Lower leg skin (tissue), 4 donors: ENCODE measurements at regions not wholly inside any gene's neighbourhood (a gene's known extent, or its start where the extent isn't known, plus 50 kb on each side); places are given as distances from the start of the nearest gene placed in this dataset.
A peak's percentile ranks its signal among the peaks of the same experiment; 100 is the strongest.

Source experiments
- DNase-seq, 2 donors: peaks; one replicate each; pipeline ENCODE4 v3.0.0-alpha.2; 2019; ENCODE audit warnings: low spot score in 2 of 2
- H3K4me3 ChIP-seq: fragments of 200-600 bp; sonication (generic); 2 replicates; pipeline ENCODE4 v1.5.1; 2017; ENCODE audit warnings: mild to moderate bottlenecking, low read depth; ENCODE audit not compliant: poor library complexity, severe bottlenecking
- POLR2A ChIP-seq, 2 donors: fragments of 450-650 bp; IDR thresholded peaks; one replicate each; pipeline ENCODE4 v1.6.1; 2016 to 2017; ENCODE audit warnings: antibody characterized with exemption in 2 of 2, mild to moderate bottlenecking in 1 of 2, moderate library complexity in 1 of 2
- WGBS, 2 donors: methylation state at CpG; one replicate each; pipeline ENCODE4 v1.1.5; 2018; 5-methylcytosine and 5-hydroxymethylcytosine counted together
- intact Hi-C: fragments of 100-400 bp; cut with DNase I; formaldehyde crosslinking; loops from one replicate; pipeline ENCODE4 v1.15.0; 2023; ENCODE audit warnings: low total_unique reads
- TF ChIP-seq, protein P1 (sequence below), 3 donors: fragments of 450-650 bp; IDR thresholded peaks; one replicate each; pipeline ENCODE4 v1.5.1; 2016; ENCODE audit warnings: antibody characterized with exemption in 3 of 3, mild to moderate bottlenecking in 3 of 3, moderate library complexity in 2 of 3

- H3K4me3 ChIP-seq: no peak overlapping the region
- TF ChIP-seq, protein P1, sequence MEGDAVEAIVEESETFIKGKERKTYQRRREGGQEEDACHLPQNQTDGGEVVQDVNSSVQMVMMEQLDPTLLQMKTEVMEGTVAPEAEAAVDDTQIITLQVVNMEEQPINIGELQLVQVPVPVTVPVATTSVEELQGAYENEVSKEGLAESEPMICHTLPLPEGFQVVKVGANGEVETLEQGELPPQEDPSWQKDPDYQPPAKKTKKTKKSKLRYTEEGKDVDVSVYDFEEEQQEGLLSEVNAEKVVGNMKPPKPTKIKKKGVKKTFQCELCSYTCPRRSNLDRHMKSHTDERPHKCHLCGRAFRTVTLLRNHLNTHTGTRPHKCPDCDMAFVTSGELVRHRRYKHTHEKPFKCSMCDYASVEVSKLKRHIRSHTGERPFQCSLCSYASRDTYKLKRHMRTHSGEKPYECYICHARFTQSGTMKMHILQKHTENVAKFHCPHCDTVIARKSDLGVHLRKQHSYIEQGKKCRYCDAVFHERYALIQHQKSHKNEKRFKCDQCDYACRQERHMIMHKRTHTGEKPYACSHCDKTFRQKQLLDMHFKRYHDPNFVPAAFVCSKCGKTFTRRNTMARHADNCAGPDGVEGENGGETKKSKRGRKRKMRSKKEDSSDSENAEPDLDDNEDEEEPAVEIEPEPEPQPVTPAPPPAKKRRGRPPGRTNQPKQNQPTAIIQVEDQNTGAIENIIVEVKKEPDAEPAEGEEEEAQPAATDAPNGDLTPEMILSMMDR (IDR thresholded peaks at IDR 0.05): no peak
- TF ChIP-seq POLR2A (IDR thresholded peaks at IDR 0.05): no peak
- intact Hi-C loops: no loop called here
- peak; percentile 72 to 94 for DNase-seq
- 41 to 46% methylated on average over 16 of the region's 16 CpGs for WGBS, 2 donors
Observed at GRCh38 chr5:56588636-56589480, 226.5 kb upstream of the MAP3K1 start.

GRCh38 chr5:56588131-56588487 lies 227.2 kb upstream of the MAP3K1 start:
- TF ChIP-seq POLR2A (IDR thresholded peaks at IDR 0.05): no peak
- TF ChIP-seq, protein P1 (IDR thresholded peaks at IDR 0.05): no peak
- no peak for DNase-seq
- H3K4me3 ChIP-seq: no peak overlapping the region
- intact Hi-C loops: no loop called here
- WGBS, 2 donors: 73 to 84% methylated on average over 2 of the region's 2 CpGs

DNA sequence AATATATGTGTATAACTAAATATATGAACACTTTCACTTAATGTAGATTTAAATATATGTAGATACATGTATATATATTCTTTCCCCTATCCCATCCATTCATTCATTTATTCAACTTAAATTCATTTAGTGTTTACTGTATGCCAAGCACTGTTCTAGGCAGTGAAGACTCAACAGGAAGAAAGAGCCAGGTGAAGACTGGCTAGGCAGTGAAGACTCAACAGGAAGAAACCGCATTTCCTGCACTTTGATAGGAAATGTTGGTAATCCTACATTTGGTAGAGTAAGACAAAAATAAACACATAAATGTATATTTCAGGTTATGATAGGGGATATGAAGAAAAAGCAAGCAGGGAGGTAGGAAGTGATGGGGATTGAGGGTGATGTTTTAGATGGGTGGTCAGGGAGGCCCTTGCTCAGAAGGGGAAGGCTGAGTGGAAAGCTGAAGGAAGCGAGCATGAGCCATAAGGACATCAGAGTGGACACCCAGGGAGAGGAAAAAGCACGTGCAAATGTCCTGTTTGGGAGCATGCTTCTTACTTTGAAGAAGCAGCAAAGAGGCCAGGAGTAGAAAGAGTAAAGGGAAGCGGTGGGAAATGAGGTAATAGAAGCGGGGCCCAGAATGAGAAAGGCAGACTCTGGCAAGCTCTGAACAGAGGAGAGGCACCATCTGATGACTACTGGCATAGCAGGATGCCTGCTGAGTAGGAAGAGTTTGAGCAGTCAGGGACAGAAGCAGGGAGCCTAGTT lies 227.8 kb upstream of the MAP3K1 start:
- DNase-seq: no peak
- H3K4me3 ChIP-seq: no peak overlapping the region
- 92 to 93% methylated on average over 5 of the region's 5 CpGs for WGBS, 2 donors
- intact Hi-C loops: no loop called here
- TF ChIP-seq, protein P1 (IDR thresholded peaks at IDR 0.05): no peak
- TF ChIP-seq POLR2A (IDR thresholded peaks at IDR 0.05): no peak

DNA sequence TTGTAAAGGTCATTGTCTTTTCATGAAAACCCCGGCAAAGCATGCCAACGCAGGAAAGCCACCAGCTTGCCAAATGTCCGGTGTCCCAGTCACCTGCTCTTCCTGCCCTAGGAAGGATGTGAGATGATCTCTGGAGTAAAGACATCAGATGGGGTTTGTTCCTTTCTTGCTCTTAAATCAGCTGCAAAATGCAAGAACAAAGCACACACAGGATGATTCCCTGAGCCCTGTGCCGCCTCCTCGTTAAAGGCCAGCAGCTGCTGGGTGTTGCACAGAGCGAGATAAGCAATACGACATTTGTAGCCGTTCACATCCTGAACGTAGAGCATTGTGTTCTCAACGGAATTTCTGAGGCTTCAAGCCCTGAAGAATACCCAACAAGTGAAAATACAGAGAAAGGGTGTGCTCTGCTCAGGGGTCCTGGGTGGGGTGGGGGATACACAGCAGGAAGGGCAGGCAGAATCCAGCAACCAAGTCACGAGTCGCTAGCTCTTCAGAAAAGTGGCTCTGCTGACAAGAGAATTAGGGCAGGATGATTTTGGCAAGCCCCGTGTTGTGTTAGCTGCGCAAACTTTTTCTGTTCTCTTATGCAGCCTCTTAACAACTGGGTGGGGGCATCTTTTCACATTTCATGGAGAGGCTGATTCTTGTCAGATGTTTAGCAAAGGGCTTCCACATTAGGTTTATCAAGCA lies 229.2 kb upstream of the MAP3K1 start:
- DNase-seq: peak; percentile 51 to 87
- TF ChIP-seq, protein P1 (IDR thresholded peaks at IDR 0.05): no peak
- no peak for TF ChIP-seq POLR2A (IDR thresholded peaks at IDR 0.05)
- WGBS, 2 donors: 16% methylated on average over 14 of the region's 14 CpGs

GRCh38 chr5:56585461-56585860 lies 229.9 kb upstream of the MAP3K1 start:
- intact Hi-C loops: no loop called here
- TF ChIP-seq POLR2A (IDR thresholded peaks at IDR 0.05): no peak
- TF ChIP-seq, protein P1 (IDR thresholded peaks at IDR 0.05): no peak
- peak in 1 of 2 donors; percentile 36 for DNase-seq
- 50 to 52% methylated on average over 2 of the region's 2 CpGs for WGBS, 2 donors
- no peak overlapping the region for H3K4me3 ChIP-seq

More for the DNA sequence above, 229.2 kb upstream of the MAP3K1 start:
- H3K4me3 ChIP-seq: no peak overlapping the region
- intact Hi-C loops: no loop called here
